ENCODE measurements at regions not wholly inside any gene's neighbourhood (a gene's known extent, or its start where the extent isn't known, plus 50 kb on each side); places are given as distances from the start of the nearest gene placed in this dataset.

DNA sequence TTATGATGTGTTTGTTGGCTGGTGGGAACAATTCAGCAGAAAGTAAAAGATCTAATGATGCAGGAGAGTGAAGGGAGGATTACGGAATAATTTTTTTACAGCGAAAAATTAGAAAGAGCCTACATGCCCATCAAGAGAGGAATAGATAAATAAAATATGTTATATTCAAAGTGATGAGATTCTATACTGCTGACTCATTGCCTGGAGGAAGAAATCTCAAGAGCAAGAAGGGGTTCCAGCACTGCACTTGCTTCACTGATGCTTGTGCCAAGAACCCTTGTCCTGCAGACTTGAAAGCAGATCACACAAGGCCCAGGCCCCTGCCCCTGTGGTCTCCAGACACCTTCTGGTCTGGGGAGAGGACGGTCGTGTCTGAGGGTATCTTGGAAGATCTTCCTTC, 295.1 kb upstream of the POU3F1 start:
- TF ChIP-seq POLR2A (IDR thresholded peaks at IDR 0.05; ENCODE audit: low read depth, low read length) (no peak), POLR2AphosphoS5 (IDR thresholded peaks at IDR 0.05; ENCODE audit: low read depth, low read length) (no peak), PAX5 (IDR thresholded peaks at IDR 0.05; ENCODE audit: insufficient read depth, low read length, severe bottlenecking) (no peak), SPI1 (IDR thresholded peaks at IDR 0.05; ENCODE audit: low read depth, low read length) (no peak)

Data from GM12891 (cell line).